Endothelial cell of umbilical vein (primary cell): ENCODE measurements at regions not wholly inside any gene's neighbourhood (a gene's known extent, or its start where the extent isn't known, plus 50 kb on each side); places are given as distances from the start of the nearest gene placed in this dataset.

Experiments used
- BruUV-seq: library from RNA; stranded (reverse); fragments of 400-500 nt; replicated peaks from 2 replicates; lab custom pipeline; 2021; lab: Mats Ljungman, UMichigan
- CTCF ChIA-PET: fragments of 300-600, 350-600 bp; sonication (Branson Sonifier 250); formaldehyde crosslinking; loops from one replicate; lab custom pipeline; 2021; ENCODE audit warnings: antibody characterized with exemption, inconsistent platforms; lab: Charles Lee
- POLR2A ChIA-PET: fragments of 300-600, 350-600 bp; sonication (Branson Sonifier 250); formaldehyde crosslinking; loops from one replicate; lab custom pipeline; 2021; ENCODE audit warnings: antibody characterized with exemption, inconsistent platforms; lab: Charles Lee
- DNase-seq: peaks from one replicate; pipeline ENCODE4 v3.0.0-alpha.2; 2011; ENCODE audit warnings: low read depth, low spot score
- FAIRE-seq: peaks from 2 replicates; lab custom pipeline; 2011; peaks lifted over from hg19 to GRCh38; lab: Jason Lieb, UNC
- H2AFZ ChIP-seq: 2 replicates; pipeline ENCODE4 v1.6.0; 2012; ENCODE audit warnings: low read depth, low read length, control low read depth, inconsistent platforms
- H3K27ac ChIP-seq: 2 replicates; pipeline ENCODE4 v1.5.1; 2011; ENCODE audit warnings: low read depth, mild to moderate bottlenecking, control low read depth, low read length, moderate library complexity; ENCODE audit not compliant: insufficient read depth
- H3K27me3 ChIP-seq, 2 experiments: 2 replicates each; pipeline versions ENCODE4 v1.6.0 to v1.6.1; 2011; ENCODE audit warnings: low read length in 2 of 2, mixed read lengths in 1 of 2; ENCODE audit not compliant: control insufficient read depth in 2 of 2, insufficient read depth in 2 of 2
- H3K36me3 ChIP-seq, 2 experiments: 2 replicates in 1 of 2; 3 replicates in 1 of 2; pipeline ENCODE4 v1.5.1; 2011; ENCODE audit warnings: low read length in 2 of 2, mild to moderate bottlenecking in 1 of 2, moderate library complexity in 1 of 2; ENCODE audit not compliant: control insufficient read depth in 2 of 2, insufficient read depth in 2 of 2; ENCODE audit errors: extremely low read depth in 1 of 2
- H3K4me1 ChIP-seq: 3 replicates; pipeline ENCODE4 v1.5.1; 2011; ENCODE audit warnings: mild to moderate bottlenecking, low read length; ENCODE audit not compliant: control insufficient read depth, insufficient read depth; ENCODE audit errors: extremely low read depth
- H3K4me2 ChIP-seq: 2 replicates; pipeline ENCODE4 v1.6.1; 2011; ENCODE audit warnings: low read length, control low read depth, mixed read lengths; ENCODE audit not compliant: insufficient read depth
- H3K4me3 ChIP-seq, 3 experiments: fragments of 200-600 bp in 1 of 3; sonication (generic), shearing (Covaris generic) in 1 of 3; replicated peaks in 1 of 3; 2 replicates each; pipeline ENCODE4 v1.5.1; 2011 to 2016; ENCODE audit warnings: control low read depth in 3 of 3, low read length in 3 of 3, mild to moderate bottlenecking in 2 of 3, inconsistent platforms in 1 of 3, low read depth in 1 of 3, moderate library complexity in 1 of 3; ENCODE audit not compliant: insufficient read depth in 1 of 3
- H3K79me2 ChIP-seq: 2 replicates; pipeline ENCODE4 v1.6.0; 2012; ENCODE audit warnings: low read length, inconsistent platforms; ENCODE audit not compliant: control insufficient read depth, insufficient read depth
- H3K9ac ChIP-seq: replicated peaks from 2 replicates; pipeline ENCODE3; 2011; ENCODE audit warnings: low read length, control low read depth; ENCODE audit not compliant: insufficient read depth; ENCODE audit errors: extremely low read depth
- H3K9me1 ChIP-seq: replicated peaks from 3 replicates; pipeline ENCODE4 v1.6.0; 2011; ENCODE audit warnings: mild to moderate bottlenecking, low read length; ENCODE audit not compliant: control insufficient read depth, insufficient read depth; ENCODE audit errors: extremely low read depth
- H3K9me3 ChIP-seq: replicated peaks from 2 replicates; pipeline ENCODE4 v1.5.1; 2012; ENCODE audit warnings: low read length, inconsistent platforms; ENCODE audit not compliant: control insufficient read depth, insufficient read depth
- H4K20me1 ChIP-seq: replicated peaks from 2 replicates; pipeline ENCODE3; 2011; ENCODE audit warnings: mild to moderate bottlenecking, low read length; ENCODE audit not compliant: control insufficient read depth, insufficient read depth; ENCODE audit errors: extremely low read depth
- EZH2 ChIP-seq: IDR thresholded peaks from 2 replicates; pipeline ENCODE4 v1.6.1; 2012; ENCODE audit warnings: borderline replicate concordance, low read depth, mild to moderate bottlenecking, moderate library complexity, low read length, inconsistent platforms; ENCODE audit not compliant: severe bottlenecking
- FOS ChIP-seq: IDR thresholded peaks from 2 replicates; pipeline ENCODE4 v1.6.1; 2011; ENCODE audit warnings: mild to moderate bottlenecking, low read length, moderate library complexity, borderline replicate concordance; ENCODE audit not compliant: insufficient read depth
- GATA2 ChIP-seq: IDR thresholded peaks from 2 replicates; pipeline ENCODE4 v1.7.0; 2011; ENCODE audit warnings: low read depth, mild to moderate bottlenecking, moderate library complexity, mixed read lengths, low read length; ENCODE audit not compliant: insufficient read length, insufficient read depth
- JUN ChIP-seq: IDR thresholded peaks from 2 replicates; pipeline ENCODE4 v1.6.1; 2011; ENCODE audit warnings: borderline replicate concordance, low read depth; ENCODE audit not compliant: insufficient read length, insufficient read depth
- MYC ChIP-seq: IDR thresholded peaks from one replicate; pipeline ENCODE4 v1.6.1; 2011; ENCODE audit warnings: mild to moderate bottlenecking, low read depth, low read length
- POLR2A ChIP-seq: IDR thresholded peaks from 2 replicates; pipeline ENCODE4 v1.6.1; 2012; ENCODE audit warnings: low read depth, mild to moderate bottlenecking, control low read depth, low read length
- POLR2AphosphoS5 ChIP-seq: IDR thresholded peaks from 2 replicates; pipeline ENCODE4 v1.6.1; 2012; ENCODE audit warnings: low read depth, mild to moderate bottlenecking, control low read depth, low read length, moderate library complexity; ENCODE audit not compliant: insufficient read depth
- dilution Hi-C: fragments of 300-500 bp; cut with MboI; formaldehyde crosslinking; loops from one replicate; pipeline ENCODE4 v1.15.0; 2019; ENCODE audit warnings: low sequenced_read_pairs; ENCODE audit not compliant: extremely low pct_ligation_motif_present
- intact Hi-C: fragments of 100-400 bp; cut with micrococcal nuclease; formaldehyde crosslinking; loops from one replicate; pipeline ENCODE4 v1.10.0; 2022
- TF ChIP-seq, protein P1 (sequence below), 2 donors: IDR thresholded peaks; 1 replicate in 1 of 2; 2 replicates in 1 of 2; pipeline ENCODE4 v1.5.1; 2011; ENCODE audit warnings: low read length in 2 of 2, mild to moderate bottlenecking in 2 of 2, moderate library complexity in 2 of 2, control low read depth in 1 of 2, inconsistent platforms in 1 of 2, low read depth in 1 of 2; ENCODE audit not compliant: insufficient read depth in 1 of 2; ENCODE audit errors: extremely low read depth in 1 of 2
- TF ChIP-seq, protein P2 (sequence below): IDR thresholded peaks from 2 replicates; pipeline ENCODE4 v1.6.1; 2011; ENCODE audit not compliant: insufficient read depth, insufficient read length

DNA sequence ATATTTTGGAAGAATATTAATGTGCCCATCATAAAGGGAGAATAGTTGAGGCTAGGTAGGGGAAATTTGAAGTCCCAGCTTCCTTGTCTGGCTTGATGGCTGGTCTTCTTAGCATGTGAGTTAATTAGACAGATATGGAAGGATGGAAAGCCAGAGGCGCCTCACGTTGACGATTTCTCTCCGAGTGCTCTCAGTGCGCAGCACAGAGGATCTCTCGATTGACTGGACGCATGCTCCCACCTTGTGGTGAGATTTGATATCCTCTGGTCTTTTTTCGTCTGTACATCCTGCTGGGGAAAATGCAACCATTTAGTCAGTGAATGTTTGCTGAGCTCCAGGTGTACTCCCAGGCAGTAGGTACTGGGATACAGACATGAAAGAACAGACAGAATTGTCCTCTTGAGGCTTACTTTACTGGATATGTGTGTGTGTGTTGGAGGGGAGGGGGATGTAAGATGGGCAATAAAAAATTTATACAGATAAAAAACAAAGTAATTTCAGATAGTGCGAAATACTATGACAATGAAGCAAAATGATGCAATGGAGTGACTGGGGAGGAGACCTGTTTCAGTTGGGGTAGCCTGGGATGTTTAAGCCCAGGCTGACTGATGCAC is 66.9 kb upstream of the ZNG1B start:
- Histone ChIP-seq H3K4me3 (no peak overlapping the region), H3K27me3 (no peaks in the 10 kb centered on the region), H2AFZ (no peak overlapping the region), H4K20me1 (no peaks in the 10 kb centered on the region), H3K79me2 (no peaks in the 10 kb centered on the region), H3K36me3 (no peaks in the 10 kb centered on the region), H3K4me1 (no peaks in the 10 kb centered on the region), H3K9ac (no peak overlapping the region), H3K9me3 (no peaks in the 10 kb centered on the region), H3K4me2 (no peak overlapping the region), H3K9me1 (no peaks in the 10 kb centered on the region), H3K27ac (no peak overlapping the region)
- ChIA-PET CTCF (interaction anchor here (0.6 to 4.2 kb wide), 14 partner anchors 14 to 252 kb away, joined by 3 to 44 read pairs (median 4); no protein-coding TSS in a partner anchor), POLR2A (no interaction called here)
- dilution Hi-C loops: no loop called here
- intact Hi-C loops: loop anchor here (1.0 kb wide), 3 partner anchors 121 to 233 kb away; no protein-coding TSS in a partner anchor
- TF ChIP-seq EZH2 (no peak), MYC (no peak), GATA2 (no peak), JUN (no peak), FOS (no peak), POLR2AphosphoS5 (no peak), POLR2A (no peak)
- TF ChIP-seq, protein P1, sequence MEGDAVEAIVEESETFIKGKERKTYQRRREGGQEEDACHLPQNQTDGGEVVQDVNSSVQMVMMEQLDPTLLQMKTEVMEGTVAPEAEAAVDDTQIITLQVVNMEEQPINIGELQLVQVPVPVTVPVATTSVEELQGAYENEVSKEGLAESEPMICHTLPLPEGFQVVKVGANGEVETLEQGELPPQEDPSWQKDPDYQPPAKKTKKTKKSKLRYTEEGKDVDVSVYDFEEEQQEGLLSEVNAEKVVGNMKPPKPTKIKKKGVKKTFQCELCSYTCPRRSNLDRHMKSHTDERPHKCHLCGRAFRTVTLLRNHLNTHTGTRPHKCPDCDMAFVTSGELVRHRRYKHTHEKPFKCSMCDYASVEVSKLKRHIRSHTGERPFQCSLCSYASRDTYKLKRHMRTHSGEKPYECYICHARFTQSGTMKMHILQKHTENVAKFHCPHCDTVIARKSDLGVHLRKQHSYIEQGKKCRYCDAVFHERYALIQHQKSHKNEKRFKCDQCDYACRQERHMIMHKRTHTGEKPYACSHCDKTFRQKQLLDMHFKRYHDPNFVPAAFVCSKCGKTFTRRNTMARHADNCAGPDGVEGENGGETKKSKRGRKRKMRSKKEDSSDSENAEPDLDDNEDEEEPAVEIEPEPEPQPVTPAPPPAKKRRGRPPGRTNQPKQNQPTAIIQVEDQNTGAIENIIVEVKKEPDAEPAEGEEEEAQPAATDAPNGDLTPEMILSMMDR (IDR thresholded peaks at IDR 0.05; ENCODE audit: extremely low read depth in 1 of 2, insufficient read depth in 1 of 2, low read depth in 1 of 2, low read length in 2 of 2): peak; percentile 44 to 50
- TF ChIP-seq, protein P2, sequence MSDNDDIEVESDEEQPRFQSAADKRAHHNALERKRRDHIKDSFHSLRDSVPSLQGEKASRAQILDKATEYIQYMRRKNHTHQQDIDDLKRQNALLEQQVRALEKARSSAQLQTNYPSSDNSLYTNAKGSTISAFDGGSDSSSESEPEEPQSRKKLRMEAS: no peak
- FAIRE-seq (peak; percentile 98), DNase-seq (peak; percentile 61)
- BruUV-seq: no TSS peak
